Liver (tissue), 8 donors: ENCODE measurements at regions not wholly inside any gene's neighbourhood (a gene's known extent, or its start where the extent isn't known, plus 50 kb on each side); places are given as distances from the start of the nearest gene placed in this dataset.

Source experiments
- DNase-seq: peaks from one replicate; pipeline ENCODE4 v3.0.0-alpha.2; 2017; ENCODE audit warnings: low spot score
- H3K27ac ChIP-seq, 2 donors: one replicate each; pipeline ENCODE4 v1.7.0; 2013; ENCODE audit warnings: inconsistent platforms in 2 of 2, low read length in 2 of 2, control low read depth in 1 of 2, low read depth in 1 of 2, mild to moderate bottlenecking in 1 of 2
- H3K27me3 ChIP-seq, 4 donors: one replicate each; pipeline versions ENCODE4 v1.6.1 to v1.7.0; 2013; ENCODE audit warnings: low read length in 3 of 4, inconsistent platforms in 1 of 4, mild to moderate bottlenecking in 1 of 4, moderate library complexity in 1 of 4; ENCODE audit not compliant: control insufficient read depth in 4 of 4, insufficient read depth in 4 of 4
- H3K36me3 ChIP-seq, 4 donors: one replicate each; pipeline versions ENCODE4 v1.6.1 to v1.7.0; 2013; ENCODE audit warnings: low read length in 3 of 4, mild to moderate bottlenecking in 3 of 4, low read depth in 1 of 4, moderate library complexity in 1 of 4; ENCODE audit not compliant: control insufficient read depth in 4 of 4, insufficient read depth in 3 of 4
- H3K4me1 ChIP-seq, 4 donors: one replicate each; pipeline versions ENCODE4 v1.6.1 to v1.7.0; 2013; ENCODE audit warnings: low read length in 3 of 4, mild to moderate bottlenecking in 3 of 4, moderate library complexity in 1 of 4; ENCODE audit not compliant: control insufficient read depth in 4 of 4, insufficient read depth in 4 of 4
- H3K4me3 ChIP-seq, 3 donors: one replicate each; pipeline versions ENCODE4 v1.6.1 to v1.7.0; 2013; ENCODE audit warnings: low read length in 3 of 3, control low read depth in 1 of 3, low read depth in 1 of 3, mild to moderate bottlenecking in 1 of 3
- H3K9ac ChIP-seq, 2 donors: one replicate each; pipeline ENCODE4 v1.7.0; 2013; ENCODE audit warnings: low read length in 2 of 2, mild to moderate bottlenecking in 2 of 2, moderate library complexity in 2 of 2, control low read depth in 1 of 2, low read depth in 1 of 2
- H3K9me3 ChIP-seq, 4 donors: one replicate each; pipeline versions ENCODE4 v1.6.1 to v1.7.0; 2013; ENCODE audit warnings: low read length in 3 of 4; ENCODE audit not compliant: control insufficient read depth in 4 of 4
- EGR1 ChIP-seq, 2 donors: IDR thresholded peaks; 2 replicates each; pipeline ENCODE4 v1.6.1; 2016 to 2018; ENCODE audit warnings: antibody characterized with exemption in 2 of 2, low read depth in 2 of 2
- FOXA1 ChIP-seq: IDR thresholded peaks from 2 replicates; pipeline ENCODE4 v1.6.1; 2016; ENCODE audit warnings: antibody characterized with exemption
- FOXA2 ChIP-seq: IDR thresholded peaks from 2 replicates; pipeline ENCODE4 v1.6.1; 2016; ENCODE audit warnings: antibody characterized with exemption
- GABPA ChIP-seq, 2 donors: IDR thresholded peaks in 1 of 2; conservative IDR thresholded peaks in 1 of 2; 2 replicates each; pipeline ENCODE4 v1.6.1; 2016; ENCODE audit warnings: antibody characterized with exemption in 2 of 2, mild to moderate bottlenecking in 1 of 2, moderate library complexity in 1 of 2
- HNF4A ChIP-seq, 2 donors: conservative IDR thresholded peaks; 2 replicates each; pipeline ENCODE4 v1.6.1; 2016; ENCODE audit warnings: antibody characterized with exemption in 2 of 2, mild to moderate bottlenecking in 2 of 2
- HNF4G ChIP-seq: IDR thresholded peaks from 2 replicates; pipeline ENCODE4 v1.6.1; 2016; ENCODE audit warnings: antibody characterized with exemption
- JUND ChIP-seq, 2 donors: IDR thresholded peaks; 2 replicates each; pipeline ENCODE4 v1.6.1; 2016; ENCODE audit warnings: antibody characterized with exemption in 2 of 2
- NR2F2 ChIP-seq: IDR thresholded peaks from 2 replicates; pipeline ENCODE4 v1.6.1; 2016; ENCODE audit warnings: antibody characterized with exemption
- RAD21 ChIP-seq, 2 donors: IDR thresholded peaks; 2 replicates each; pipeline ENCODE4 v1.6.1; 2016; ENCODE audit warnings: antibody characterized with exemption in 2 of 2, mild to moderate bottlenecking in 2 of 2
- RXRA ChIP-seq, 2 donors: IDR thresholded peaks; 2 replicates each; pipeline ENCODE4 v1.6.1; 2017 to 2018; ENCODE audit warnings: antibody characterized with exemption in 2 of 2, mild to moderate bottlenecking in 1 of 2
- SP1 ChIP-seq: IDR thresholded peaks from 2 replicates; pipeline ENCODE4 v1.6.1; 2018; ENCODE audit warnings: antibody characterized with exemption, mild to moderate bottlenecking
- TAF1 ChIP-seq: conservative IDR thresholded peaks from 2 replicates; pipeline ENCODE4 v1.6.1; 2016; ENCODE audit warnings: antibody characterized with exemption, mild to moderate bottlenecking
- YY1 ChIP-seq: IDR thresholded peaks from 2 replicates; pipeline ENCODE4 v1.6.1; 2016; ENCODE audit warnings: antibody characterized with exemption, mild to moderate bottlenecking
- WGBS: extraction: QIAGEN DNeasy Blood & Tissue Kit; methylation state at CpG from one replicate; pipeline ENCODE4 v1.1.7; 2013; 5-methylcytosine and 5-hydroxymethylcytosine counted together
- TF ChIP-seq, protein P1 (sequence below): fragments of 150-350 bp; IDR thresholded peaks from 2 replicates; pipeline ENCODE4 v1.5.1; 2017; ENCODE audit warnings: improper control_type of control experiment, low read depth, low read length; ENCODE audit not compliant: missing input control
- TF ChIP-seq, protein P2 (sequence below): IDR thresholded peaks from 2 replicates; pipeline ENCODE4 v1.6.1; 2016; ENCODE audit warnings: antibody characterized with exemption
- TF ChIP-seq, protein P3 (sequence below): IDR thresholded peaks from 2 replicates; pipeline ENCODE4 v1.6.1; 2016; ENCODE audit warnings: antibody characterized with exemption, mild to moderate bottlenecking
- TF ChIP-seq, protein P4 (sequence below): IDR thresholded peaks from 2 replicates; pipeline ENCODE4 v1.6.1; 2016; ENCODE audit warnings: antibody characterized with exemption
- TF ChIP-seq, protein P5 (sequence below): IDR thresholded peaks from 2 replicates; pipeline ENCODE4 v1.6.1; 2016; ENCODE audit warnings: antibody characterized with exemption
- donor health status: healthy.
- donor health status: healthy.
- donor health status: healthy.
- donor health status: healthy.
- donor health status: healthy.

DNA sequence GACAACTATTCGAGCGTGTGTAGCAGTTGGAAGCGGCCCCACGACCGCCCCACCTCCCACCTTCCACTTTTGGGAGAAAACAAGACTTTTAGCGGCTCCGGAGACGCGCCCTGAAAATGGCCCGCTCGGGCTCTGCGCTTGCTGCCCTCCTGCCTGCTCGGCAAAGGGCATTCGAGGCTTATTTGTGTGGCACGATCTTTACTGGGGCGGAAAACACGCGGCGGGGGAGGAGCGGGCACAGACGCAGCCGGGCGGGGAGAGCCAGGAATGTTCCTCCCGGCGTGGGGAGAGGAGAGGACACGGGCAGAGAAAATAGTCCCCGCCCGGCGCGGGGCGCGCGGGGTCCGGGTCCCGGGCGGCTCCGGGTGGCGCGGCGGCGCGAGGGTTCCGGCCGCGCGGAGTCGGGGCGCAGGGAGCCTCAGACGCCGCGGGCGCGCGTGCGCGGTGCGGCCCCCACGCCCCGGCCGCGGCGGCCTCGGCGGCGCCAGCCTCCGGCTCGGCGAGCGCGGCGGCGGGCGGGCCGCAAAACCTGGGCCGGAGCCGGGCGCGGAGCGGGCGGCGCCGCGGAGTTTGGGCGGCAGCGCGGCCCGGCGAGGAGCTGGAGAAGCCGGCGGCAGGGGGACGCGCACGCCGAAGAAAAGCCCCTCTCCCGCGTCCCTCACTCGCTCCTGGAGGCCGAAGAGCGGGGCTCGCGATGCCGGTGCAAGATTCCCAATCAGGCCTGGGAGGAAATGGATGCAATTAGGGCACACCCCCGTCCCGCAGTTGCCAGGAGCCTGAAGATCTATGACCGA is 90.0 kb upstream of the ARID1B start:
- H3K9me3 ChIP-seq: no peaks in the 10 kb centered on the region
- peak; percentile 85 for DNase-seq
- no peaks in the 10 kb centered on the region for H3K36me3 ChIP-seq
- H3K9ac ChIP-seq: peak overlapping the region; percentile 73 to 96
- peak overlapping the region; percentile 98 to 99 for H3K27ac ChIP-seq
- peaks cover 0 to 8% (median 7%) of the 10 kb centered on the region in 4 donors for H3K4me1 ChIP-seq
- H3K4me3 ChIP-seq: peak overlapping the region; percentile 55 to 91 (median 88)
- TF ChIP-seq, protein P1, sequence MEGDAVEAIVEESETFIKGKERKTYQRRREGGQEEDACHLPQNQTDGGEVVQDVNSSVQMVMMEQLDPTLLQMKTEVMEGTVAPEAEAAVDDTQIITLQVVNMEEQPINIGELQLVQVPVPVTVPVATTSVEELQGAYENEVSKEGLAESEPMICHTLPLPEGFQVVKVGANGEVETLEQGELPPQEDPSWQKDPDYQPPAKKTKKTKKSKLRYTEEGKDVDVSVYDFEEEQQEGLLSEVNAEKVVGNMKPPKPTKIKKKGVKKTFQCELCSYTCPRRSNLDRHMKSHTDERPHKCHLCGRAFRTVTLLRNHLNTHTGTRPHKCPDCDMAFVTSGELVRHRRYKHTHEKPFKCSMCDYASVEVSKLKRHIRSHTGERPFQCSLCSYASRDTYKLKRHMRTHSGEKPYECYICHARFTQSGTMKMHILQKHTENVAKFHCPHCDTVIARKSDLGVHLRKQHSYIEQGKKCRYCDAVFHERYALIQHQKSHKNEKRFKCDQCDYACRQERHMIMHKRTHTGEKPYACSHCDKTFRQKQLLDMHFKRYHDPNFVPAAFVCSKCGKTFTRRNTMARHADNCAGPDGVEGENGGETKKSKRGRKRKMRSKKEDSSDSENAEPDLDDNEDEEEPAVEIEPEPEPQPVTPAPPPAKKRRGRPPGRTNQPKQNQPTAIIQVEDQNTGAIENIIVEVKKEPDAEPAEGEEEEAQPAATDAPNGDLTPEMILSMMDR: no peak
- TF ChIP-seq SP1: peak; percentile 44
- no peak for TF ChIP-seq EGR1 (IDR thresholded peaks at IDR 0.05; ENCODE audit: low read depth in 2 of 2)
- TF ChIP-seq, protein P2, sequence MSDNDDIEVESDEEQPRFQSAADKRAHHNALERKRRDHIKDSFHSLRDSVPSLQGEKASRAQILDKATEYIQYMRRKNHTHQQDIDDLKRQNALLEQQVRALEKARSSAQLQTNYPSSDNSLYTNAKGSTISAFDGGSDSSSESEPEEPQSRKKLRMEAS: peak; percentile 66
- TF ChIP-seq, protein P3, sequence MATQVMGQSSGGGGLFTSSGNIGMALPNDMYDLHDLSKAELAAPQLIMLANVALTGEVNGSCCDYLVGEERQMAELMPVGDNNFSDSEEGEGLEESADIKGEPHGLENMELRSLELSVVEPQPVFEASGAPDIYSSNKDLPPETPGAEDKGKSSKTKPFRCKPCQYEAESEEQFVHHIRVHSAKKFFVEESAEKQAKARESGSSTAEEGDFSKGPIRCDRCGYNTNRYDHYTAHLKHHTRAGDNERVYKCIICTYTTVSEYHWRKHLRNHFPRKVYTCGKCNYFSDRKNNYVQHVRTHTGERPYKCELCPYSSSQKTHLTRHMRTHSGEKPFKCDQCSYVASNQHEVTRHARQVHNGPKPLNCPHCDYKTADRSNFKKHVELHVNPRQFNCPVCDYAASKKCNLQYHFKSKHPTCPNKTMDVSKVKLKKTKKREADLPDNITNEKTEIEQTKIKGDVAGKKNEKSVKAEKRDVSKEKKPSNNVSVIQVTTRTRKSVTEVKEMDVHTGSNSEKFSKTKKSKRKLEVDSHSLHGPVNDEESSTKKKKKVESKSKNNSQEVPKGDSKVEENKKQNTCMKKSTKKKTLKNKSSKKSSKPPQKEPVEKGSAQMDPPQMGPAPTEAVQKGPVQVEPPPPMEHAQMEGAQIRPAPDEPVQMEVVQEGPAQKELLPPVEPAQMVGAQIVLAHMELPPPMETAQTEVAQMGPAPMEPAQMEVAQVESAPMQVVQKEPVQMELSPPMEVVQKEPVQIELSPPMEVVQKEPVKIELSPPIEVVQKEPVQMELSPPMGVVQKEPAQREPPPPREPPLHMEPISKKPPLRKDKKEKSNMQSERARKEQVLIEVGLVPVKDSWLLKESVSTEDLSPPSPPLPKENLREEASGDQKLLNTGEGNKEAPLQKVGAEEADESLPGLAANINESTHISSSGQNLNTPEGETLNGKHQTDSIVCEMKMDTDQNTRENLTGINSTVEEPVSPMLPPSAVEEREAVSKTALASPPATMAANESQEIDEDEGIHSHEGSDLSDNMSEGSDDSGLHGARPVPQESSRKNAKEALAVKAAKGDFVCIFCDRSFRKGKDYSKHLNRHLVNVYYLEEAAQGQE: peak; percentile 69
- TF ChIP-seq NR2F2: no peak
- TF ChIP-seq HNF4G: no peak
- TF ChIP-seq RAD21 (IDR thresholded peaks at IDR 0.05): peak in 1 of 2 donors; percentile 9
- TF ChIP-seq, protein P4, sequence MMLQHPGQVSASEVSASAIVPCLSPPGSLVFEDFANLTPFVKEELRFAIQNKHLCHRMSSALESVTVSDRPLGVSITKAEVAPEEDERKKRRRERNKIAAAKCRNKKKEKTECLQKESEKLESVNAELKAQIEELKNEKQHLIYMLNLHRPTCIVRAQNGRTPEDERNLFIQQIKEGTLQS: no peak
- peak; percentile 84 for TF ChIP-seq TAF1
- TF ChIP-seq RXRA (IDR thresholded peaks at IDR 0.05): peak; percentile 37 to 68
- TF ChIP-seq HNF4A (conservative IDR thresholded peaks at IDR 0.05): no peak
- TF ChIP-seq, protein P5, sequence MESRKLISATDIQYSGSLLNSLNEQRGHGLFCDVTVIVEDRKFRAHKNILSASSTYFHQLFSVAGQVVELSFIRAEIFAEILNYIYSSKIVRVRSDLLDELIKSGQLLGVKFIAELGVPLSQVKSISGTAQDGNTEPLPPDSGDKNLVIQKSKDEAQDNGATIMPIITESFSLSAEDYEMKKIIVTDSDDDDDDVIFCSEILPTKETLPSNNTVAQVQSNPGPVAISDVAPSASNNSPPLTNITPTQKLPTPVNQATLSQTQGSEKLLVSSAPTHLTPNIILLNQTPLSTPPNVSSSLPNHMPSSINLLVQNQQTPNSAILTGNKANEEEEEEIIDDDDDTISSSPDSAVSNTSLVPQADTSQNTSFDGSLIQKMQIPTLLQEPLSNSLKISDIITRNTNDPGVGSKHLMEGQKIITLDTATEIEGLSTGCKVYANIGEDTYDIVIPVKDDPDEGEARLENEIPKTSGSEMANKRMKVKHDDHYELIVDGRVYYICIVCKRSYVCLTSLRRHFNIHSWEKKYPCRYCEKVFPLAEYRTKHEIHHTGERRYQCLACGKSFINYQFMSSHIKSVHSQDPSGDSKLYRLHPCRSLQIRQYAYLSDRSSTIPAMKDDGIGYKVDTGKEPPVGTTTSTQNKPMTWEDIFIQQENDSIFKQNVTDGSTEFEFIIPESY: no peak
- TF ChIP-seq FOXA1: no peak
- no peak for TF ChIP-seq GABPA (IDR thresholded peaks at IDR 0.05 in 1 of 2, conservative IDR thresholded peaks at IDR 0.05 in 1 of 2)
- TF ChIP-seq FOXA2: no peak
- peak in 1 of 2 donors; percentile 12 for TF ChIP-seq JUND (IDR thresholded peaks at IDR 0.05)
- peak; percentile 60 for TF ChIP-seq YY1
- no peaks in the 10 kb centered on the region for H3K27me3 ChIP-seq
- under 1% methylated on average over 105 of the region's 105 CpGs for WGBS
